ENCODE measurements at regions not wholly inside any gene's neighbourhood (a gene's known extent, or its start where the extent isn't known, plus 50 kb on each side); places are given as distances from the start of the nearest gene placed in this dataset.

DNA sequence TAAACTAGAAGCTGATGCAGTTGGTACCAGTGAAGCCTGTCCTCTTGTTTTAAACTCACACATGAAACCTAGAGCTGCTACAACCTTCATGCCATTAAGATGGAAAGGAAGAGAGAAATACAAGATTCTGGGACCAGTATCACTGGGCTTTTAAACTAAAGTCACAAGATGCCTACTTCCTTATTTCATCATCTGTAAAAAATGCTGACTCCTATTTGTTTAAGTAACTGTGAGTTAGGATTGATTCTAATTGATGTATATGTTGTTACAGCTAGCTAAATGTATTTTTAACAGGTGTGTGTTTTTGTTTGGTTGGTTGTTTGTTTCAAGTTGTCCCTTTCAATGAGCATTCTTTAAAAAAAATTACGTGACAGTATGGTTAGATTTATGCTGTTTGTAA, 833.3 kb upstream of the PRMT6 start:
- Histone ChIP-seq H3K27me3 (no peaks in the 10 kb centered on the region), H3K4me3 (no peak overlapping the region), H3K36me3 (no peaks in the 10 kb centered on the region), H3K27ac (no peak overlapping the region), H3K9me3 (no peaks in the 10 kb centered on the region), H3K4me1 (no peaks in the 10 kb centered on the region)
- intact Hi-C loops (cut with DNase I): no loop called here
- no peak for DNase-seq (ENCODE audit: low spot score in 2 of 2)
- TF ChIP-seq CTCF (IDR thresholded peaks at IDR 0.05): no peak

DNA sequence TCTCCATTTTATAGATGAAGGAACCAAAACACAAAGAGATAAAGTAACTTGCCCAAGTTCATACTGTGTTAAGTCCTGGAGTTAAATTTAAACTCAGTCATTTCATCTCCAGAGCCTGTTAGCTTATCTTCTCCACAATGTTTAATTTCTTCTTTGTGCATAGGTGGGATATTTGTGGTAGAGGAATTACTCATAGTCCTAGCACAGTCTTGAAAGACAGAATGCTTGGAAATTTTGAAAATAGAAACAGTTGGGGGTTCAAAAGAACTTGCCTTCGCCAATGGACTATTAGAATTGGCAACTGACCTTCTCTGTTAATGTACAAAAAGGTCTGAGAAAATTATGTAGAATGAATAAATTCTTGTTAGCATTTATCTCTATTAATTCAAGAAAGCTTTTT, 832.0 kb upstream of the PRMT6 start:
- H3K27ac ChIP-seq: no peak overlapping the region
- H3K4me3 ChIP-seq: no peak overlapping the region
- TF ChIP-seq CTCF (IDR thresholded peaks at IDR 0.05): no peak
- no peaks in the 10 kb centered on the region for H3K27me3 ChIP-seq
- H3K36me3 ChIP-seq: no peaks in the 10 kb centered on the region
- H3K9me3 ChIP-seq: no peaks in the 10 kb centered on the region
- intact Hi-C loops (cut with DNase I): no loop called here
- DNase-seq (ENCODE audit: low spot score in 2 of 2): no peak
- no peaks in the 10 kb centered on the region for H3K4me1 ChIP-seq

GRCh38 chr1:106225403-106225802, 831.1 kb upstream of the PRMT6 start:
- TF ChIP-seq CTCF (IDR thresholded peaks at IDR 0.05): no peak
- H3K27me3 ChIP-seq: no peaks in the 10 kb centered on the region
- DNase-seq (ENCODE audit: low spot score in 2 of 2): no peak
- no peaks in the 10 kb centered on the region for H3K36me3 ChIP-seq
- no peaks in the 10 kb centered on the region for H3K9me3 ChIP-seq
- intact Hi-C loops (cut with DNase I): no loop called here
- no peaks in the 10 kb centered on the region for H3K4me1 ChIP-seq
- no peak overlapping the region for H3K4me3 ChIP-seq
- no peak overlapping the region for H3K27ac ChIP-seq

DNA sequence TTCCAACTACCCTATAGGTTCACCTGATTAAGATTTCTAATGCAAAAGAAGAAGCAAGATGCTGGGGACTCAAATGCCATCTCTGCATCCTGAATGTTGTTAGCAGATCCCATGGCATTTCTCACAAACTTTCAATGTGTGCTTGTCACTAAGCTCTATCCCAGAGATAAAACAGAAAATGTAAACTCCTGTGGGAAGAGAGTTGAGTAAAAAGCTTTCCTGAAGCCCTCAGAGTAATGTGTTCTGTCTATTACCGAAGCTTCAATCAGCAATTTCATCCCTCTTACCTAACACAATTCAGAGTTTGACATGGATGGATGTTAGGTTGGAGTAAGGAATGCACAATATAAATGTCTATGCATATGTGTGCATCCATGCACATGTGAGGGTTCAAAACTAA, 829.9 kb upstream of the PRMT6 start:
- no peak for DNase-seq (ENCODE audit: low spot score in 2 of 2)
- no peak overlapping the region for H3K4me3 ChIP-seq
- H3K36me3 ChIP-seq: no peaks in the 10 kb centered on the region
- H3K9me3 ChIP-seq: no peaks in the 10 kb centered on the region
- no peaks in the 10 kb centered on the region for H3K4me1 ChIP-seq
- intact Hi-C loops (cut with DNase I): no loop called here
- H3K27me3 ChIP-seq: no peaks in the 10 kb centered on the region
- TF ChIP-seq CTCF (IDR thresholded peaks at IDR 0.05): no peak
- H3K27ac ChIP-seq: no peak overlapping the region

GRCh38 chr1:106232128-106232527, 824.3 kb upstream of the PRMT6 start:
- Histone ChIP-seq H3K4me3 (no peak overlapping the region), H3K27me3 (no peaks in the 10 kb centered on the region), H3K9me3 (no peaks in the 10 kb centered on the region), H3K4me1 (no peaks in the 10 kb centered on the region), H3K36me3 (no peaks in the 10 kb centered on the region), H3K27ac (no peak overlapping the region)
- no peak for TF ChIP-seq CTCF (IDR thresholded peaks at IDR 0.05)
- no peak for DNase-seq (ENCODE audit: low spot score in 2 of 2)
- intact Hi-C loops (cut with DNase I): no loop called here

- intact Hi-C loops (cut with DNase I): no loop called here
- no peak overlapping the region for H3K27ac ChIP-seq
- no peak for DNase-seq (ENCODE audit: low spot score in 2 of 2)
- H3K4me3 ChIP-seq: no peak overlapping the region
- TF ChIP-seq CTCF (IDR thresholded peaks at IDR 0.05): no peak
- H3K27me3 ChIP-seq: no peaks in the 10 kb centered on the region
- no peaks in the 10 kb centered on the region for H3K36me3 ChIP-seq
- H3K4me1 ChIP-seq: no peaks in the 10 kb centered on the region
- H3K9me3 ChIP-seq: no peaks in the 10 kb centered on the region
Measured at GRCh38 chr1:106233511-106233910, 823.0 kb upstream of the PRMT6 start.
